Parathyroid adenoma (tissue), 2 donors: ENCODE measurements at regions not wholly inside any gene's neighbourhood (a gene's known extent, or its start where the extent isn't known, plus 50 kb on each side); places are given as distances from the start of the nearest gene placed in this dataset.
"Not testable (repeated sequence)": the region's sequence is repeated elsewhere in the genome, so short reads cannot be mapped to it uniquely, and the experiment has no call there.

Experiments
- H2AFZ ChIP-seq: fragments of 300-600 bp; sonication (generic); one replicate; pipeline ENCODE4 v1.7.0; 2017; ENCODE audit warnings: antibody characterized with exemption, mild to moderate bottlenecking
- H3K27ac ChIP-seq: fragments of 300-600 bp; sonication (generic); one replicate; pipeline ENCODE4 v1.7.0; 2017
- H3K27me3 ChIP-seq: fragments of 300-600 bp; sonication (generic); one replicate; pipeline ENCODE4 v1.7.0; 2017; ENCODE audit warnings: low read length; ENCODE audit not compliant: control insufficient read depth, insufficient read depth
- H3K36me3 ChIP-seq: fragments of 300-600 bp; sonication (generic); one replicate; pipeline ENCODE4 v1.7.0; 2017; ENCODE audit warnings: low read length; ENCODE audit not compliant: control insufficient read depth, insufficient read depth
- H3K4me1 ChIP-seq: fragments of 300-600 bp; sonication (generic); one replicate; pipeline ENCODE4 v1.7.0; 2017; ENCODE audit warnings: control low read depth
- H3K4me2 ChIP-seq: fragments of 300-600 bp; sonication (generic); one replicate; pipeline ENCODE4 v1.7.0; 2017; ENCODE audit warnings: low read length
- H3K4me3 ChIP-seq: fragments of 300-600 bp; sonication (generic); one replicate; pipeline ENCODE4 v1.7.0; 2017; ENCODE audit warnings: low read depth, low read length
- H3K79me2 ChIP-seq: fragments of 300-600 bp; sonication (generic); one replicate; pipeline ENCODE4 v1.7.0; 2017; ENCODE audit warnings: control low read depth
- H3K9ac ChIP-seq: fragments of 300-600 bp; sonication (generic); one replicate; pipeline ENCODE4 v1.7.0; 2017; ENCODE audit warnings: mild to moderate bottlenecking
- H3K9me3 ChIP-seq: fragments of 300-600 bp; sonication (generic); one replicate; pipeline ENCODE4 v1.7.0; 2017; ENCODE audit warnings: low read length; ENCODE audit not compliant: control insufficient read depth
- TF ChIP-seq, protein P1 (sequence below): fragments of 300-600 bp; sonication (generic); IDR thresholded peaks from one replicate; pipeline ENCODE4 v1.7.0; 2017; ENCODE audit warnings: antibody characterized with exemption, mild to moderate bottlenecking
- donor health status: primary hyperparathyroidism.

DNA sequence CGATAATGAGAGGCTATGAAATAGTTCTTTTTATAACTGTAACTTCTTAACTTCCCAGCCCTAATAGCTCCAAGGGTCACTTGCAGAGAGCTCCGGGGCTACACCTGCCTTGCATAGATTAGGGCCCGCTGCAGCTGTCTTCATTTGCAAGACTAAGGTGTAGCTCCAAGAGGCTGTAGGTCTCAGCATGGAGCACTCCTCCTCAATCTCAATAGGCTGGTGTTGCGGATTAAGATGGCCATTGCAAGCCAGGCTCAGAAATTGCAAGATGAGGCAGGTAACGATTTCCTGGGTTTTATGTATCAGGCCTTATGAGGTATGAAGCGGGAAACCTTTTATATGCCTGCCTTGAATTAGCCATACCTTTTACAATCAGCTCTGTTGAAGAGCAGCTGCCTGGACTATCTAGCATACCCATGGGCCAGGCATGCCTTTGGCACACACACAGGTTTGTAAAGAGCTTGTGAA is 185.7 kb downstream of the TM9SF2 start:
- Histone ChIP-seq H3K9me3 (no peaks in the 10 kb centered on the region), H3K27ac (no peak overlapping the region), H3K9ac (no peak overlapping the region), H3K79me2 (no peaks in the 10 kb centered on the region), H3K4me2 (no peak overlapping the region), H3K36me3 (no peaks in the 10 kb centered on the region), H2AFZ (no peak overlapping the region), H3K27me3 (no peaks in the 10 kb centered on the region), H3K4me1 (no peaks in the 10 kb centered on the region), H3K4me3 (no peak overlapping the region)
- TF ChIP-seq, protein P1, sequence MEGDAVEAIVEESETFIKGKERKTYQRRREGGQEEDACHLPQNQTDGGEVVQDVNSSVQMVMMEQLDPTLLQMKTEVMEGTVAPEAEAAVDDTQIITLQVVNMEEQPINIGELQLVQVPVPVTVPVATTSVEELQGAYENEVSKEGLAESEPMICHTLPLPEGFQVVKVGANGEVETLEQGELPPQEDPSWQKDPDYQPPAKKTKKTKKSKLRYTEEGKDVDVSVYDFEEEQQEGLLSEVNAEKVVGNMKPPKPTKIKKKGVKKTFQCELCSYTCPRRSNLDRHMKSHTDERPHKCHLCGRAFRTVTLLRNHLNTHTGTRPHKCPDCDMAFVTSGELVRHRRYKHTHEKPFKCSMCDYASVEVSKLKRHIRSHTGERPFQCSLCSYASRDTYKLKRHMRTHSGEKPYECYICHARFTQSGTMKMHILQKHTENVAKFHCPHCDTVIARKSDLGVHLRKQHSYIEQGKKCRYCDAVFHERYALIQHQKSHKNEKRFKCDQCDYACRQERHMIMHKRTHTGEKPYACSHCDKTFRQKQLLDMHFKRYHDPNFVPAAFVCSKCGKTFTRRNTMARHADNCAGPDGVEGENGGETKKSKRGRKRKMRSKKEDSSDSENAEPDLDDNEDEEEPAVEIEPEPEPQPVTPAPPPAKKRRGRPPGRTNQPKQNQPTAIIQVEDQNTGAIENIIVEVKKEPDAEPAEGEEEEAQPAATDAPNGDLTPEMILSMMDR: no peak

DNA sequence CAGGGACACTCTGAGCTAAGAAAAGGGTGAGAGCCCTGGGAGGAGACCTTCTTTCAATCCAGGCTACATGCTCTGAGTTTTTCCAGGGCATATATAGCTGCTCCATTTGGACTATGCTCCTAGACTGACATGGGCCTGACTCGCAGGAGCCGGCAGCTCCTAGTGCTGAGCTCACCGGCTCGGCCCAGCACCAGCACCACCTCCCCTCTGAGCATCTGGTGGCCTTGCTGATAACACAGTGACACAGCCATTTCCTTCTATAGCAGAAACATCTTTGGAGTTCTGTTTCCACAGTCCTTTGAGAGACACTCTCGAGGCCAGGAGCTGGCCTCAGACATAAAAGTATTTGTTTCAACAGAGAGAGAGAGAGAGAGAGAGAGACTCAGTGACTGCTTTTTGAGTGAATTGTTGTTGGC is 184.9 kb downstream of the TM9SF2 start:
- TF ChIP-seq, protein P1: no peak
- no peaks in the 10 kb centered on the region for H3K4me1 ChIP-seq
- no peaks in the 10 kb centered on the region for H3K36me3 ChIP-seq
- no peak overlapping the region for H3K27ac ChIP-seq
- no peak overlapping the region for H3K4me2 ChIP-seq
- H3K27me3 ChIP-seq: no peaks in the 10 kb centered on the region
- H2AFZ ChIP-seq: no peak overlapping the region
- no peak overlapping the region for H3K4me3 ChIP-seq
- H3K79me2 ChIP-seq: no peaks in the 10 kb centered on the region
- no peak overlapping the region for H3K9ac ChIP-seq
- no peaks in the 10 kb centered on the region for H3K9me3 ChIP-seq

DNA sequence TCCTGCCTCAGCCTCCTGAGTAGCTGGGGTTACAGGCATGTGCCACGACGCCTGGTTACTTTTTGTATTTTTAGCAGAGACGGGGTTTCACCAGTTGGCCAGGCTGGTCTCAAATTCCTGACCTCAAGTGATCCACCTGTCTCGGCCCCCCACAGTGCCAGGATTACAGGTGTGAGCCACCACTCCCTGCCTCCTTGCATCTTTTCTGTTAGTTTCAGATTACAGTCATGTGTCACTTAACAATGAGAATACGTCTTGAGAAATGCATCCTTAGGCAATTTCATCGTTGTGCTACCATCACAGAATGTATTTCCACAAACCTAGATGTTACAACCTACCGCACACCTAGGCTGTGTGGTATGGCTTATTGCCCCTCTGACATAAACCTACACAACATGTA is 180.4 kb downstream of the TM9SF2 start:
- Histone ChIP-seq H2AFZ (no peak overlapping the region), H3K9me3 (no peaks in the 10 kb centered on the region), H3K4me2 (no peak overlapping the region), H3K27ac (no peak overlapping the region), H3K4me3 (no peak overlapping the region), H3K27me3 (no peaks in the 10 kb centered on the region), H3K79me2 (no peaks in the 10 kb centered on the region), H3K4me1 (no peaks in the 10 kb centered on the region), H3K9ac (no peak overlapping the region), H3K36me3 (no peaks in the 10 kb centered on the region)
- TF ChIP-seq, protein P1: no peak

DNA sequence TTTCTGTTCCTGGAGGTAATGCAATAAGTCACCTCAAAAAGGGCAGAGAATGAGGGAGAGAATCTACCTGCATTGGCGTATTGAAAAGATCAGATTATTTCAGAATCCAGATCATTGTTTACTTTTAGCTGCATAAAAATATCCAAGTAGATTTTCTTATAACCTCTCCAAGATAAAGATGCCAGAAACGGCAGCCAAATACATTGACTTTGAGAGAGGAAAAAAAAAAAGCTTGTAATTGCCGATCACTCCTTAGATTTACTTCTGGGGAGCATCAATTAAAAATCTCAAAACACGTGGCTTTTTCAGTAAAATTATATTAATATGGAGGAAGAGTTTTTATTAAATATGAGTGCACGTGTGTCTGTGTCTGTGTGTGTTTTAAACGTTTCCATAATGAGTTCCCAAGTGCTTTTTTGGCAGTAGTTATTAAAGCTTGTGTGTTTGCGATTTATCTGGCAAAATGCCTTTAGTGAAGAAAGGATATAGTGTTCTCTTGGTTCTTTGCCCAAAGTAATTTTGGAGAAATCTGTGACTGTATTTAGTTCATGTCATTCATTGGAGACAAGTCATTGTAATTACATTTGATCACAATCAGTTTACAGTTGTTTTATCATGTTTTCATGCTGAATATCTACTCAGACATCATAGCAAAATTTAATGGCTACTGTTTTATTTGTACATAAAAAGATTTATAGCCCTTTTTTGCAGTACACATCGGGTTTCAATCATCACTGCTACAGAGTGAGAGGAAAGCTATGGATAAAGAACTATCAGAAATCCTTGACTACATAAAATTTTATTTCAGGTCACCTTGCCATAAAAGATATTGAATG is 176.1 kb downstream of the TM9SF2 start:
- no peak overlapping the region for H3K9ac ChIP-seq
- no peaks in the 10 kb centered on the region for H3K79me2 ChIP-seq
- no peak overlapping the region for H3K27ac ChIP-seq
- no peaks in the 10 kb centered on the region for H3K9me3 ChIP-seq
- H3K36me3 ChIP-seq: no peaks in the 10 kb centered on the region
- TF ChIP-seq, protein P1: no peak
- no peak overlapping the region for H2AFZ ChIP-seq
- H3K4me3 ChIP-seq: no peak overlapping the region
- H3K4me2 ChIP-seq: no peak overlapping the region
- no peaks in the 10 kb centered on the region for H3K27me3 ChIP-seq
- H3K4me1 ChIP-seq: no peaks in the 10 kb centered on the region

DNA sequence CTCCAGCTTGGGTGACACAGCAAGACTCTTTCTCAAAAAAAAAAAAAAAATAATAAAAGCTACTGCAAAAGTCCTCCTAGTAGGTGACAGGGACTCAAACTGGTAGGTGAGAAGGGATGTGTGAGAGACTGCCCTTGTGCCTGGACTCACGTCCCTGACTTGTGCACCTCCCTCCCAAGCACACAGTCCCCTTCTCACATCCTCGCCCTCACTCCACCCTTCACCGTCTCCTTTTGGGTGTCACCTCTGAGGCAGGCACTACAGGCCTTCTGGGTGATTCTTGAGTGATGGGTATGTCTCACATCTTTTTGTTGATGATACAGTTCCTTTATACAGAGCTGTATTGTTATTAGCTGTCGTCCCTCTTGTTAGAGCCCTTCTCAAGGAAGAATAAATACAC is 170.5 kb downstream of the TM9SF2 start:
- Histone ChIP-seq H3K4me2 (no peak overlapping the region), H3K4me1 (no peaks in the 10 kb centered on the region), H3K27me3 (no peaks in the 10 kb centered on the region), H3K9ac (no peak overlapping the region), H2AFZ (no peak overlapping the region), H3K79me2 (no peaks in the 10 kb centered on the region), H3K36me3 (no peaks in the 10 kb centered on the region), H3K27ac (no peak overlapping the region), H3K4me3 (no peak overlapping the region), H3K9me3 (no peaks in the 10 kb centered on the region)
- TF ChIP-seq, protein P1: no peak

DNA sequence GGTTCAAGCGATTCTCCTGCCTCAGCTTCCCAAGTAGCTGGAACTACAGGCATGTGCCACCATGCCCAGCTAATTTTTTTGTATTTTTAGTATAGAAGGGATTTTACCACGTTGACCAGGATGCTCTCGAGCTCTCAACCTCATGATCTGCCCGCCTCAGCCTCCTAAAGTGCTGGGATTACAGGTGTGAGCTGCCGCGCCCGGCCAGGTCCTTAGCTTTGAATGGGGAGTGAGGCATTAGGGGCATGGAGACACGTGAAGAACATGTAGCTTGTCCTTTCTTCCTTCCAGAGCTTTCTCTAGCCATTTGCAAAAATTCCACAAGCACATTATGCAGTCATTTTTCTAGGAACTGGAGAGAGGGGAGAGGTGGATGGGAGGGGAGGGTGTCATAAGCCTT is 167.8 kb downstream of the TM9SF2 start:
- H3K36me3 ChIP-seq, H3K4me2 ChIP-seq, H2AFZ ChIP-seq, H3K27me3 ChIP-seq, H3K4me3 ChIP-seq, H3K79me2 ChIP-seq, H3K9me3 ChIP-seq, H3K4me1 ChIP-seq, H3K27ac ChIP-seq, H3K9ac ChIP-seq: not testable (repeated sequence)
